ACHN (cell line): ENCODE measurements at regions not wholly inside any gene's neighbourhood (a gene's known extent, or its start where the extent isn't known, plus 50 kb on each side); places are given as distances from the start of the nearest gene placed in this dataset.

ENCODE experiments used
- DNase-seq: peaks from one replicate; pipeline ENCODE4 v3.0.0-alpha.2; 2015
- in situ Hi-C: cut with HindIII; loops from 2 replicates; pipeline ENCODE4 v1.10.0; 2017; ENCODE audit warnings: low sequenced_read_pairs, low pct_ligation_motif_present, low pct_unique_long_range_greater_than_20kb

- in situ Hi-C loops: no loop called here
These were observed 829.4 kb downstream of the EPHA7 start for GRCh38 chr6:92589996-92590395.

DNA sequence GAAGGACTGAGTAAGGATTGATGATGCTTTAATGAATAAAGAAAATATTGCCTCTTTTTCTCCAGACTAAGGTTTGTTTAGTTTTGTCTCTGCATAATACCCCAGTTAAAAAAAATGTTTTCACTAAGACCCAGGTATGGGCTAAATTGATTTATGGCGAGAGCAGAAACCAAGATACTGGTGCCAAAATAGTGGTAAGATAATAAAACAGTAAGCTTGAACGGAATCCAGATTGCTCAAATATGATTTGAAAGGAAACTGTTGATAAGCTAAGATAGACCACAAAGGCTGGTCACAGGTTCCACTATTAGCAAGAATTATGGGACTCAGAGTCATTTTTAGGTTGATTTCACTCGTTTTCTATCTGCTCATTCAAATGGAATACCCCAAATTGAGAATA is 831.2 kb downstream of the EPHA7 start:
- in situ Hi-C loops: no loop called here

More at GRCh38 chr6:92589996-92590395, 829.4 kb downstream of the EPHA7 start:
- DNase-seq: no peak

GRCh38 chr6:92587525-92587924 is 831.8 kb downstream of the EPHA7 start:
- in situ Hi-C loops: no loop called here
- DNase-seq: no peak

More for the DNA sequence above, 831.2 kb downstream of the EPHA7 start:
- DNase-seq: no peak

DNA sequence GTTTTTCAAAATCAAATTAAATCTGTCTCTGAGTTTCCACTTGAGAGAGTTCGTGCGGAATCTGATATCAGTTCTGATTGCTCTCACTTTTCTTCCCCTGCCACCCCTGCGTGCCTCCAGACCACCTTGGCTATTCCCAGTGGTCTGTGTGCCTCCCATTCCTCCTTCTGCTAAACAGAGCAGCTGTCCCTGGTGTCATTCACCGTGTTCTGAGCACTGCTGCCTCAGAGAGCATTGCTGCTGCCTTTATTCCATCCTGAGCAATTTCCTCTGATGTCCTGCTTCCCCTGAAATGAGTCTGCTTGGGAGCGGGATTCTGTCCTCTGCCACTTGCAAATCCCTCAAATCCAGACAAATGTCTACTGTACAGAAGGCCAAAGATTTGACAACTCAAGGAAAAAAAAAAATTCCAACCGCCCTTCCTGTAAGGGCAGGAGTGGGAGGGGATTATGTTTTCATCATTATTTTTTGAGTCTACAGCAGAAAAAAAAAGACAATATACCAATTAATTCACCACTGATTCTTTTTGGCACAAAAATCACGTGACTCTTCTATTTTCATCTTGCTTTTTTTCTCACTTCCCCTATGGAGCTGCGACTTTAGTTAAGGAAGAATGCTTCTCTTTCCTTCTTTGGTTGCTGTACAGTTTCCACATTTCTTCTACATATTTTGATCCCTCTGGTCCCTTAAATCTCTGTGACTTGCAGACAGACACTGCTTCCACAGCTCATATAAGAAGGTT is 833.0 kb downstream of the EPHA7 start:
- in situ Hi-C loops: no loop called here
- DNase-seq: no peak

DNA sequence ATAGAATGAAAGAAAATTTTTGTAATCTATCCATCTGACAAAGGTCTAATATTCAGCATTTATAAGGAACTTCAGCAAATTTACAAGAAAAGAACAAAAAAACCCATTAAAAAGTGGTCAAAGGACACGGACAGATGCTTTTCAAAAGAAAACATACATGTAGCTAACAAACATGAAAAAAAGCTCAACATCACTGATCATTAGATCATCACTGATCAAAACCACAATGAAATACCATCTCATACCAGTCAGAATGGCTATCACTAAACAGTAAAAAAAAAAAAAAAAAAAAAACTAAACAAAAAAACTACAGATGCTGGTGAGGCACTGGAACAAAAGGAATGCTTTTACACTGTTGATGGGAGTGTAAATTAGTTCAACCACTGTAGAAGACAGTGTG is 837.1 kb downstream of the EPHA7 start:
- DNase-seq: no peak
- in situ Hi-C loops: no loop called here

DNA sequence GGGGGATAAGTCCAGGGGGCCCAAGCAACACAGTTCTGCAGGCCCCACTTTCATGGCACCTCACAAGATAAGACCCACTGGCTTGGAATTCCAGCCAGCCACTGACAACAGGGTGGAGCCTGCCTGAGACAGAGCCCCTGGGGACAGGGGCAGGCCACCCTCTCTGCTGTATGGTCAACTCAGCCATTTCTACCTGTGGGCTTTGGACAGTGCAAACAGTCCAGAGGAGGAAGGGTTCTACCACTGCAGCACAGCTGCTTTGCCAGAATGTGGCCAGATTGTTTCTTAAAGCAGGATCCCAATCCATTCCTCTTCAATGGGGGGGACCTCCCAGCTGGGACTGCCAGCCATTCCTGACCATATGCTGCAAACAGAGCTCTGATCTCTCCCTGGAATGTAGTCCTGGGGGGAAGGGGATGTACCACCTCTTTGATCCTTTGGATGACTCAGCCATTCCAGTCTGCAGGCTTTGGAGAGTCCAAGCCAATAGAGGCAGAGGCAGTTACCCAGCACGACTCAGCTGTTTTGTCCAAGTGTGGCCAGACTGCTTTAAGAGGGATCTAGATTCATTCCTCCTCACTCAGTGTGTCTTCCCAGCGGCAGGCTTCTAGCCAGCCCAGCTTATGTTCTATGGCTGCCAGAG is 842.2 kb downstream of the EPHA7 start:
- in situ Hi-C loops: no loop called here
- no peak for DNase-seq

- in situ Hi-C loops: no loop called here
- DNase-seq: no peak
These were observed 850.8 kb downstream of the EPHA7 start for GRCh38 chr6:92568541-92568940.

GRCh38 chr6:92566632-92567031 is 852.7 kb downstream of the EPHA7 start:
- in situ Hi-C loops: no loop called here
- DNase-seq: no peak

DNA sequence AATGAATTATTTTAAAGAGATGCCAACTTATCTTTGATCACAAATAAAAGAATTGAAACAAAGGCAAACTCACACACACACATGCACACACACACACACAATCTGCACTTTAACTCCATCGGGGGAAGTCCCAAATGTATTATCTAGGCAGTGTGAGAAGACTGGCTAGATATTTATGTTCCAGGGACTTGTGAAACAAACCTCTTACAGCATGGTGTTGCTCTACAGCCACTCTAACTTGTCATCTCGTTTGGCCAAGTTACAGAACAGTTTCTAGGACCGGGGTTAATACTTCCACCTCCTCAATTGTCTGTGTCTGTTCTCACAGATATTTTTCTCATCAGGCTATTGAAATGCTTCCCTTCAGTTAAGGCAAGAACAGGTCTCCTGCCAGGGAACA is 855.0 kb downstream of the EPHA7 start:
- no peak for DNase-seq
- in situ Hi-C loops: no loop called here

DNA sequence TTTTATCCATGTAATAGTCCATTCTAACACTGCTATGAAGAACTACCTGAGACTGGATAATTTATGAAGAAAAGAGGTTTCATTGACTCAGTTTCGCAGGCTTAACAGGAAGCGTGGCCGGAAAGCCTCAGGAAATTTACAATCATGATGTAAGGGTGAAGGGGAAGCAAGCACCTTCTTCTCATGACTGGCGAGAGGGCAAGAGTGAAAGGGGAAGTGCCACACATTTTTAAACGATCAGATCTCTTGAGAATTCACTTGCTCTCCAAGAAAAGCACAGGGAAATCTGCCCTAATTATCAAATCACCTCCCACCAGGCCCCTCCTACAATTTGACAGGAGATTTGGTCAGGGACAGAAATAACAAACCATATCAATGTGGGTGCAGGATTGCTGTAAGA is 859.7 kb downstream of the EPHA7 start:
- in situ Hi-C loops: no loop called here

DNA sequence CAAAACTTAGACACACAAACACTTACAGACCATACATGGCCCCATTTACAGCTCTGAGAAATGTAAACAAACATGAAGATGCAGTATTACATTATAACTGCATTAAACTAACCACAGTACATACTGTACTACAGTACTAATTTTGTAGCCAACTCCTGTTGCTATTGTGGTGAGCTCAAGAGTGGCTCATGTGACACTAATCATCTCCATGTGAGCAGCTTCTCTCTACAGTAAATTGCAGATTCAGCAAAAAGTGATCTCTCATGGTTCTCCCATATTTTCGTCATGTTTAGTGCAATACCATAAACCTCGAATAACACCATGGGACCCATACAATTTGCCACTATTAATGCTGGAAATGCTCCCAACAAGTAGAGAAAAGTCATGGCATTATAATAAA is 860.4 kb downstream of the EPHA7 start:
- in situ Hi-C loops: no loop called here

More for the DNA sequence above, 859.7 kb downstream of the EPHA7 start:
- DNase-seq: no peak

GRCh38 chr6:92550501-92550900 is 868.9 kb downstream of the EPHA7 start:
- in situ Hi-C loops: no loop called here
- no peak for DNase-seq

More for the DNA sequence above, 860.4 kb downstream of the EPHA7 start:
- DNase-seq: no peak

- in situ Hi-C loops: no loop called here
- no peak for DNase-seq
These were observed 873.5 kb downstream of the EPHA7 start for GRCh38 chr6:92545861-92546260.

- in situ Hi-C loops: no loop called here
- peak; percentile 3 for DNase-seq
These were observed 877.8 kb downstream of the EPHA7 start for GRCh38 chr6:92541448-92542060.

DNA sequence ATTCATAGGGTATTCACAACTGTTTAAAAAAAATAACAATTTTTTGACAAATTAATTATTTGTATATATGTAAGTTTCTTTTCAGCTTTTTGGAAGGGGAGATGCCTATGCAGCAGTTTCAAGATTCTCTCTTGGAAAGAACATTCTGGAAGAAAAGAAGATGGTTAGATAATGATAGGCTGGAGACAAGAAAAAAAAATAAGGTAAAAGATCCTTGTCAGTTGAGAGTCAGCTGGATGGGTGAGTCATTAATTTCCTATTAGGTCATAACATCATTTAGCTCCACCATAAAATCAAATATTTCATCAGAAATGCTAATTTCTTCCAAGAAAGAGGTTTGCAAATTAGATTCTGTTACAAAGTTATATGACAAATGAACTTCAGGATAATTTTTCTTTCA is 880.4 kb downstream of the EPHA7 start:
- no peak for DNase-seq
- in situ Hi-C loops: no loop called here

DNA sequence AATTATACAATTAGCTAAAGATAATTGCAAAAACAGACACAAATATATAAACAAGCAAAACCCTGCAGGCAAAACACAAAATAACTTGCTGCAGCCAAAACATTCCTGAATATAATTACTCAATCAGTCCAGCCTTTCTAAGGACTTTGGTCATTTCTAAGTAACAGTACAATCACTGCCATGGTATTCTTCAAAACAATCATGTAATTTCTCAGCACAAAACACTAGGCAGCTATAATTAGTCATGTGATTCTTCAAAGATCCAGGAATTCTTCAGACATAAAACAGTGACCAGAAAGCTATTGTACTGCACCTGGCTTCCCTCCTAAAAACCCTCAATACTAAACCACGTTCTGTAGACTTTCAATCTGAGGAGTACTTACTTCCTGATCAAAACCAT is 881.1 kb downstream of the EPHA7 start:
- no peak for DNase-seq

GRCh38 chr6:92534109-92534508 is 885.2 kb downstream of the EPHA7 start:
- DNase-seq: no peak
- in situ Hi-C loops: no loop called here

More for the DNA sequence above, 881.1 kb downstream of the EPHA7 start:
- in situ Hi-C loops: no loop called here

GRCh38 chr6:92522589-92522988 is 896.8 kb downstream of the EPHA7 start:
- in situ Hi-C loops: no loop called here
- no peak for DNase-seq

DNA sequence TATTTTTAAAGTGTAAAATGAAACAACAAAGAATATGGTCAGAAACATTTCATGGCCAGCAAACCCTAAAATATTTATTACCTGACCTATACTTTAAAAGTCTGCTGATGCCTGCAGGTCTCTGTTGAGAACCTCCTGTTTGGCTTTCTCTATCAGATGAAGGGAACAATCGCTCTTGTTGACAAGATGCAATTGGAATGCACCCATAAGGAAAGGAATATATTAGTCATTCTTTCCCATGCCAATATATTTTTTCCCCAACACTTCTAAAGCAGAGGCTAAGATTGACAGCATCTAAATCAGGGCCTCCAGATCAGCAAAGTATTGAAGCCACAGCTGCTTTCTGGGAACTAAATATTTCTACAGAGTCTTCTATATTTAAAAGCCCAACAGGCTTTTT is 897.8 kb downstream of the EPHA7 start:
- DNase-seq: no peak
- in situ Hi-C loops: no loop called here

- in situ Hi-C loops: no loop called here
- DNase-seq: no peak
These were observed 909.2 kb downstream of the EPHA7 start for GRCh38 chr6:92510137-92510536.
